C4-2B (cell line): ENCODE measurements at regions not wholly inside any gene's neighbourhood (a gene's known extent, or its start where the extent isn't known, plus 50 kb on each side); places are given as distances from the start of the nearest gene placed in this dataset.
A peak's percentile ranks its signal among the peaks of the same experiment; 100 is the strongest.

ENCODE experiments used
- H3K27ac ChIP-seq: fragments of 450-650 bp; 2 replicates; pipeline ENCODE4 v1.5.1; 2017
- ZFX ChIP-seq: fragments of 450-650 bp; IDR thresholded peaks from 2 replicates; pipeline ENCODE4 v1.6.1; 2017
- TF ChIP-seq, protein P1 (sequence below): fragments of 450-650 bp; conservative IDR thresholded peaks from 2 replicates; pipeline ENCODE4 v1.5.1; 2017; ENCODE audit warnings: mild to moderate bottlenecking

GRCh38 chr4:22884157-22884556, 191.4 kb downstream of the GBA3 start:
- no peak for TF ChIP-seq ZFX
- TF ChIP-seq, protein P1, sequence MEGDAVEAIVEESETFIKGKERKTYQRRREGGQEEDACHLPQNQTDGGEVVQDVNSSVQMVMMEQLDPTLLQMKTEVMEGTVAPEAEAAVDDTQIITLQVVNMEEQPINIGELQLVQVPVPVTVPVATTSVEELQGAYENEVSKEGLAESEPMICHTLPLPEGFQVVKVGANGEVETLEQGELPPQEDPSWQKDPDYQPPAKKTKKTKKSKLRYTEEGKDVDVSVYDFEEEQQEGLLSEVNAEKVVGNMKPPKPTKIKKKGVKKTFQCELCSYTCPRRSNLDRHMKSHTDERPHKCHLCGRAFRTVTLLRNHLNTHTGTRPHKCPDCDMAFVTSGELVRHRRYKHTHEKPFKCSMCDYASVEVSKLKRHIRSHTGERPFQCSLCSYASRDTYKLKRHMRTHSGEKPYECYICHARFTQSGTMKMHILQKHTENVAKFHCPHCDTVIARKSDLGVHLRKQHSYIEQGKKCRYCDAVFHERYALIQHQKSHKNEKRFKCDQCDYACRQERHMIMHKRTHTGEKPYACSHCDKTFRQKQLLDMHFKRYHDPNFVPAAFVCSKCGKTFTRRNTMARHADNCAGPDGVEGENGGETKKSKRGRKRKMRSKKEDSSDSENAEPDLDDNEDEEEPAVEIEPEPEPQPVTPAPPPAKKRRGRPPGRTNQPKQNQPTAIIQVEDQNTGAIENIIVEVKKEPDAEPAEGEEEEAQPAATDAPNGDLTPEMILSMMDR = no peak
- H3K27ac ChIP-seq = no peak overlapping the region

DNA sequence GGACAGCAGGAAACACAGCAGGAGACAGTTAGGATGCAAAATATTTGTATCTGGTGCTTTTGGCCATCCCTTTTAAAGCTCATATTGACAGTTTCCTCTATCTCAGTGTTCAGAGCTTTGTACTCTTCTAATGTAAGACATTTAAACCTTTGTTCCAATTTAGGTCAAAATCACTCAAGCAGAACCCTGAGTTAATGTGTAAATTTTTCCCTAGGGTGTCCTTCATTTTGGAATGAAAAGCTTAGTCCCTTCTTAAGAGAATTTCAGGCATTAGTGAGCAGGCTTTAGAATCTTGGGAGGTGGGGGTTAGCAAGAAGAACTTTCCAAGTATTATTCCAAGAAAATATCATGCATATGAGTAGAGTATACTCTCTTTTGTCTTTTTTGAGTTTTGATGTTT, 188.7 kb downstream of the GBA3 start:
- H3K27ac ChIP-seq = no peak overlapping the region
- TF ChIP-seq ZFX = no peak
- TF ChIP-seq, protein P1 = no peak

DNA sequence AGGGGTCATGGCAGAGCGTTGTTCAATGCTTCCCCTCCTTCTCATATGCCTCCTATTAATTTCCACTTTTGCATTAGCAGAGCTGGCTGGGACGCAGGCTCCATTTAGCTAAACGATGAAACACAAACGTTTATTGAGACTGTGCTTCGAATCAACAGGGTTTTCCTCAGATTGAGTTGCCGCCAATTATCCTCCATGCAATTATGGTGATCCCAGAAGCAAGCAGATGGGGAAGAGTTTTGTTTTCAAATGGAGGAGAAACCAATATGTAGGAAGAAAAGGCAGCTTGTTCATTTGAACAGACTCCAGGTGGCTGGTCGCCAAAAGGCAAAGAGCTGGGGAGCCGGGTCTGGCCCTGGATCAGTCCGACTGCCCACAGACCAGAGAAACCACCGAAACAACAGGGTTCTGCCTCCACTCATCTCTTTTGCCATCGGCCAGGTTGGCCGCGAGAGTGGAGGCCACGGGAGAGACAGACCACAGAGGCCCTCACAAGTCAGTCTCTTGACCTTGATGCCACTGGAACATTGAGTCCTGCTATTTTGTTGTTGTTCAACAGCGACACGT, 184.8 kb downstream of the GBA3 start:
- no peak for TF ChIP-seq ZFX
- TF ChIP-seq, protein P1 = no peak
- no peak overlapping the region for H3K27ac ChIP-seq

DNA sequence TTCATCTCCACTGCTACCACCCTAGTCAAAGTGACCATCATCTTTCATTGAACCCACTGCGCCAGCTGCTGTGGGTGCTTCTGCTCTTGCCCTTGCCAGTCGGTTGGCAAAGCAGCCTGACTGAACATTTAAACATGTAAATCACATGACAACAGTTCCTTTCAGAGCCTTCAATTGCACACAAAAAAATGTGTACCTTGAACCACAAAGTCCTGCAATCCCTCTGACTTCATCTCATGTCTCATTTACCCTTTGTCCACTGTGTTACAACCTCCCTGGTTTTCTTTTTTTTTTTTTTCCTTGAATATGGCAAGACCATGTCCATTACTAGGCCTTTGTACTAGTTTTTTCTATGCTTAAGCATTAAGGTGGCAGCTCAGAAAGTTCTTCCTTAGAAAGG, 183.5 kb downstream of the GBA3 start:
- no peak overlapping the region for H3K27ac ChIP-seq
- TF ChIP-seq ZFX = no peak
- TF ChIP-seq, protein P1 = no peak

- no peak overlapping the region for H3K27ac ChIP-seq
- TF ChIP-seq, protein P1 = no peak
- no peak for TF ChIP-seq ZFX
These were observed 183.0 kb downstream of the GBA3 start for GRCh38 chr4:22875587-22876257.

DNA sequence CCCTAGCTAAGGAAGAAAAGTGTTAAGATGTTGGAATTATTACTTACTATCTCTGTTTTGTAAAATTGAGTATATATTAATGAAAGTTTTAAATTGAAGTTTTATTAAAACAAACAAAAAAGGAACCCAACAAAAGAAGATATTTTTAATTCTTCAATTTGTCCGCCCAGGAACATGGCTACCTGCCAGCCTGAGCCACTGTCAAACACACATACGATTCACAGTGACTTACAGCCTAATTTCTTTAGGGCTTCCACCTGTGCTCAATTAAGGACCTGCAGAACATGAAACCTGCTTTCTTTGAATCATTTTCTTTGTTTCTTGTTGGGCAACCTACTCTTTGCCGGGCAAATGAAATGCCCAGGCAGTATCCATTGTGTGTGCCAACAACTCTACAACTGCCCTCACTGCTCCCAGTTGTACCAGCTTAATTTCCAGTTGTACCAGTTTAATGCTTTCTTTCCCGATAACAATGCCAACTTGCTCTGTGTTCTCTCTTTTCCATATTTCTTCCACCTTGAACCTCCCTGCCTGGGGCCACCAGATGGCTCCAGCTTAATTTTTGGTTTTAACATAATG, 181.7 kb downstream of the GBA3 start:
- TF ChIP-seq ZFX = no peak
- TF ChIP-seq, protein P1 = peak; percentile 13; the same call in 1 of the 2 replicates
- no peak overlapping the region for H3K27ac ChIP-seq

DNA sequence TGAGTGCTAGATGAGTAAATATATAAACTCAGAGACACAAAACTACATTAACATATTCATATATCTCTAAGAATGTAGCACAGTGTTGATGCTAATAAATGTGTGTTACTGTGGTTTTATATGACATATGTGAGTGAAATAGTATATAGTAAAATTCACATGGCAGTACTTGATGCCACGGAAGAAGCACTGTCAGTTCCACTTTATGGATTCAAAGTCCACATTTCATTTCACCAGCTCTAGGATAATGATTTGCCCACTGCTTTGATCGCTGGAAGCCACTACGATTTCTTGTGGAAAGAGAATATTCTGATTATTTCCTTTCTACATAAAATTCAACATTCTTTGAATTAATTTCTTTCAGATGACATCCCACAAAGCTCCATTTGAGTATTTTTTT, 181.2 kb downstream of the GBA3 start:
- no peak overlapping the region for H3K27ac ChIP-seq
- TF ChIP-seq ZFX = no peak
- TF ChIP-seq, protein P1 = no peak
